DLD1 (cell line): ENCODE measurements at regions not wholly inside any gene's neighbourhood (a gene's known extent, or its start where the extent isn't known, plus 50 kb on each side); places are given as distances from the start of the nearest gene placed in this dataset.

Experiments
- in situ Hi-C: cut with HindIII; loops from 2 replicates; pipeline ENCODE4 v1.10.0; 2017; ENCODE audit warnings: low sequenced_read_pairs

DNA sequence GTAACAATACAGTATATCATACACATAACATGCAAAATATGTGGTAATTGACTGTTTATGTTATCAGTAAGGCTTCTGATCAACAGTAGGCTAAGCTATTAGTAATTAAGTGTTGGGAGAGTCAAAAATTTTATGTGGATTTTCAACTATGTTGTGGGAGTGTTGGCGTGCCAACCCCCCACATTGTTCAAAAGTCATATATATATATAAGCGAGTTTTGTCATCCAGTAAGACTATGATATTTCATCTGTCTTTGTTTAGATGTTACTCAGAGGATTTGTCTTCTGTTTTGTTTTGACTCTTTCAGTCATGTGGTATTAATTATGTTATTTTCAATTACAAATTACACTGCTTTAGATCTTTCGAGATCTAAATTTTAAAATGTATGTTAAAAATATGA is 51.0 kb upstream of the RAP2B start:
- in situ Hi-C loops, result no loop called here
